Spinal cord (tissue), 9 donors: ENCODE measurements at regions not wholly inside any gene's neighbourhood (a gene's known extent, or its start where the extent isn't known, plus 50 kb on each side); places are given as distances from the start of the nearest gene placed in this dataset.

Experiments used
- DNase-seq, 6 donors: peaks; one replicate each; pipeline versions ENCODE4 v3.0.0 to v3.0.0-alpha.2; 2013 to 2015; ENCODE audit warnings: low spot score in 6 of 6, low read depth in 4 of 6
- H3K27ac ChIP-seq: one replicate; pipeline ENCODE4 v1.5.1; 2013; ENCODE audit warnings: low read depth, low read length, control low read depth
- H3K27me3 ChIP-seq: one replicate; pipeline ENCODE4 v1.6.1; 2013; ENCODE audit warnings: low read length; ENCODE audit not compliant: control insufficient read depth, insufficient read depth
- H3K36me3 ChIP-seq: one replicate; pipeline ENCODE4 v1.6.1; 2013; ENCODE audit warnings: low read length; ENCODE audit not compliant: control insufficient read depth, insufficient read depth
- H3K4me1 ChIP-seq: one replicate; pipeline ENCODE4 v1.6.1; 2013; ENCODE audit warnings: low read length; ENCODE audit not compliant: control insufficient read depth, insufficient read depth
- H3K4me3 ChIP-seq: one replicate; pipeline ENCODE4 v1.5.1; 2013; ENCODE audit warnings: low read depth, low read length, control low read depth
- H3K9me3 ChIP-seq: one replicate; pipeline ENCODE4 v1.6.1; 2013; ENCODE audit warnings: low read length; ENCODE audit not compliant: control insufficient read depth, insufficient read depth
- WGBS: methylation state at CpG from one replicate; pipeline ENCODE4 v1.1.5; 2013; ENCODE audit warnings: missing lambda C conversion rate; ENCODE audit not compliant: insufficient coverage; 5-methylcytosine and 5-hydroxymethylcytosine counted together
- donor health status: healthy.

GRCh38 chr4:17315459-17315858 lies 196.4 kb downstream of the QDPR start:
- Histone ChIP-seq H3K4me1 (no peaks in the 10 kb centered on the region), H3K4me3 (no peak overlapping the region), H3K27me3 (no peaks in the 10 kb centered on the region), H3K9me3 (no peaks in the 10 kb centered on the region), H3K27ac (no peak overlapping the region), H3K36me3 (no peaks in the 10 kb centered on the region)
- no peak for DNase-seq

DNA sequence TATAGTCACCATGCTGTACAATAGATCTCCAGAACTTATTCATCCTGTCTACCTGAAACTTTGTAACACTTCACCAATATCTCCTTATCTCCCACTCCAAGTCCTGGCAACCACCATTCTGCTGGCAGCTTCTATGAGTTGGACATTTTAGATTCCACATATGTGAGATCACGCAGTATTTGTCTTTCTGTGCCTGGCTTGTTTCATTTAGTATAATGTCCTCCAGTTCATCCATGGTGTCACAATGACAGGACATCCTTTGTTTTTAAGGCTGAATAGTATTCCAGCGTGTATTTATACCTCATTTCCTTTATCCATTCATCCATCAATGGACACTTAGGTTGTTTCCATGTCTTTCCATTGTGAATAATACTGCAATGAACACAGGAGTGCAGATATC lies 198.7 kb downstream of the QDPR start:
- no peak for DNase-seq
- no peak overlapping the region for H3K27ac ChIP-seq
- H3K36me3 ChIP-seq = no peaks in the 10 kb centered on the region
- 100% methylated on average over 1 of the region's 2 CpGs for WGBS
- no peaks in the 10 kb centered on the region for H3K27me3 ChIP-seq
- H3K4me1 ChIP-seq = no peaks in the 10 kb centered on the region
- no peaks in the 10 kb centered on the region for H3K9me3 ChIP-seq
- H3K4me3 ChIP-seq = no peak overlapping the region

- no CpG with 5 or more reads among the region's 1 CpG for WGBS
- Histone ChIP-seq H3K9me3 (no peaks in the 10 kb centered on the region), H3K36me3 (no peaks in the 10 kb centered on the region), H3K4me1 (no peaks in the 10 kb centered on the region), H3K4me3 (no peak overlapping the region), H3K27ac (no peak overlapping the region), H3K27me3 (no peaks in the 10 kb centered on the region)
- no peak for DNase-seq
Measured at GRCh38 chr4:17310269-17310652, 201.6 kb downstream of the QDPR start.

DNA sequence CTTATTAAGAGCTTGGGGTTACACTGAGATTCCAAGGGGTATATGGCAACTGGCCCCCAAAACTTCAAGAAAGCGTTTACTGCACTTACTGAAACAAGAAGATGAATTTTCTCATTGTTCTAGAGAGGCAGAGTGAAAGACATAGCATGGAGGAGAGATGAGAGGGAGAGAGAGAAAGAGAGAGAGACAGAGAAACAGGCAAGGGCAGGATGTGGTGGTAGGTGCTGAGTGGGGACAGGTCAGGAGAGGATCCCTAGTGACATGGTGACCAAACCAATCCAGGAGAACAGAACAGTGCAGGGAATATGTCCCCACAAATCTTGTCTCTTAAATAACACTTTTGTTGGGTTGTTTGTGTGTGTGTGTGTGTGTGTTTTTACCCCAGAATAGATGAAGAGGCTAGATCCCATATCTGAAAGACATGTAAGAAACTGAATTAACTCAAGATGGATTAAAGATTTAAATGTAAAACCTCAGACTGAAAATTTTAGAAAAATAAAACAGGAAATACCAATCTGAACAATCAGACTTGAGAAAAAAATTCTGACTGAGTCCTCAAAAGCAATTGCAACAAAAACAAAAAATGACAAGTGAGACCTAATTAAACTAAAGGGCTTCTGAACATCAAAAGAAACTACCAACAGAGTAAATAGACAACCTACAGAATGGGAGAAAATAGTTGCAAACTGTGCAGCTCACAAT lies 202.2 kb downstream of the QDPR start:
- Histone ChIP-seq H3K27me3 (no peaks in the 10 kb centered on the region), H3K9me3 (no peaks in the 10 kb centered on the region), H3K4me3 (no peak overlapping the region), H3K4me1 (no peaks in the 10 kb centered on the region), H3K36me3 (no peaks in the 10 kb centered on the region), H3K27ac (no peak overlapping the region)
- no peak for DNase-seq
- 100% methylated on average over 1 of the region's 1 CpG for WGBS

DNA sequence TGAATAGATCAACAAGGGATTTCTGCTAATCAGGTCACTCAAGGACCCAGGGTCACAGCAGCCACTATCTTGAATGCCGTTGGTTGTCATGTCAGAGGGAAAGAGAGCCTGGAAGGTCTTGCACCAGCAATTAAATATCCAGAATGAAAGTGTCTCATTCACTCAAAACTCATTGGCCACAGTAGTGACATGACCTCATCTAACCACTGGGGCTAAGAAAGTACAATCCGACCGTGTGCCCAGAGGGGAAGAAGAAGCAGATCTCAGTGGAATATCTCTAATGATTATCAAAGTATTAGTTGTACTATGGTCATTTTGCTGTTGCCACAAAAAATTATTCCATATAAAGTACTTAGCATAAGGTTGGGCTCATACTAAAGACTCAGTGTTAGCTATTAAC lies 210.0 kb downstream of the QDPR start:
- Histone ChIP-seq H3K36me3 (no peaks in the 10 kb centered on the region), H3K4me3 (no peak overlapping the region), H3K9me3 (no peaks in the 10 kb centered on the region), H3K4me1 (no peaks in the 10 kb centered on the region), H3K27me3 (no peaks in the 10 kb centered on the region), H3K27ac (no peak overlapping the region)
- whole genome bisulfite sequencing = no CpG with 5 or more reads among the region's 3 CpGs
- DNase-seq = no peak

- Histone ChIP-seq H3K27me3 (no peaks in the 10 kb centered on the region), H3K36me3 (no peaks in the 10 kb centered on the region), H3K4me1 (no peaks in the 10 kb centered on the region), H3K27ac (no peak overlapping the region), H3K4me3 (no peak overlapping the region), H3K9me3 (no peaks in the 10 kb centered on the region)
- WGBS = no CpG with 5 or more reads among the region's 1 CpG
- peak in 1 of 6 donors; percentile 57 for DNase-seq
Measured at GRCh38 chr4:17301266-17301665, 210.6 kb downstream of the QDPR start.

GRCh38 chr4:17296921-17297890 lies 214.7 kb downstream of the QDPR start:
- WGBS = no CpG with 5 or more reads among the region's 8 CpGs
- H3K36me3 ChIP-seq = no peaks in the 10 kb centered on the region
- no peak overlapping the region for H3K27ac ChIP-seq
- peak in 1 of 6 donors; percentile 34 for DNase-seq
- H3K9me3 ChIP-seq = no peaks in the 10 kb centered on the region
- H3K4me3 ChIP-seq = no peak overlapping the region
- H3K4me1 ChIP-seq = no peaks in the 10 kb centered on the region
- H3K27me3 ChIP-seq = no peaks in the 10 kb centered on the region

DNA sequence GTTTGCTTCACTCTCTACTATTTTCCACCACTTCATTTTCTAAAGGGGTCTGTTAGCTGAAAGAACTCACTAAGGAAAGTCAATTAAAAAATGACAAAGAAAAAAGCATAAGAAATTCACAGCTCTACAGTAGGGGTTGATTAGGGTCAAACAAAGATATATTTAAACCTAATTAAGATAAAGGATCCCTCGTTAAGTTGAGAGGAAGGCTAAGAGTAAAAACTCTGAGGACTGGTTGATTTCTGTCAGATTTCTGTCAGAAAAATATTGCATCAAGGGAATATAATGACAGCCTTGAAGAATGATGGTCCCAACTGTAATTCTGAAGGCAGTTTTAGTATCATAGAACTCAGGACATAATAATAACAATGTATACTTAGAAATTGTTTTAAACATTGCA lies 218.0 kb downstream of the QDPR start:
- H3K4me3 ChIP-seq = no peak overlapping the region
- no peak for DNase-seq
- H3K27ac ChIP-seq = no peak overlapping the region
- no CpG with 5 or more reads among the region's 1 CpG for WGBS
- H3K9me3 ChIP-seq = no peaks in the 10 kb centered on the region
- H3K27me3 ChIP-seq = no peaks in the 10 kb centered on the region
- H3K4me1 ChIP-seq = no peaks in the 10 kb centered on the region
- H3K36me3 ChIP-seq = no peaks in the 10 kb centered on the region

DNA sequence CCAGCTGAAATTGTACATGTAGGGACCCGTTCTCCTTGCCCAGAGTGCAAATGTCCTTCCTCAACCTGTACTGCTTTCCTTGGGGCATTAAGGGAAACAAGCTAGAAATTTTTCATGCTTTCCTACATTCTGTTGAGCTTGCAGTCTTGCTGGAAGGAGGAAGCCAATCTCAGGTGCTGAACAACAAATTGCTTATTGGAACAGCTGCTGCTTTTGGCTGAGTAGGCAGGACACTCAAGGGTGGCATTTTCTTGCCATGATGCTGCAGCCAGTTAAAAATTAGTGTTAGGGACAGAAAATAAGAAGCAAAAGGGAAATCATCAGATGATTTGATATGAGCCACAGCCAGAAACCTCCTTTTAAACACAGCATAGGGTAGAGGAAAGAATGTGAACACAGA lies 223.7 kb downstream of the QDPR start:
- 17% methylated on average over 1 of the region's 1 CpG for whole genome bisulfite sequencing
- no peaks in the 10 kb centered on the region for H3K36me3 ChIP-seq
- H3K4me1 ChIP-seq = peaks cover 3% of the 10 kb centered on the region
- H3K27me3 ChIP-seq = no peaks in the 10 kb centered on the region
- H3K4me3 ChIP-seq = no peak overlapping the region
- H3K27ac ChIP-seq = no peak overlapping the region
- H3K9me3 ChIP-seq = no peaks in the 10 kb centered on the region
- DNase-seq = peak in 2 of 6 donors; percentile 2 to 71
